Astrocyte (in vitro differentiated cells and primary cell): ENCODE measurements at regions not wholly inside any gene's neighbourhood (a gene's known extent, or its start where the extent isn't known, plus 50 kb on each side); places are given as distances from the start of the nearest gene placed in this dataset.

Source experiments
- DNase-seq: peaks from one replicate; pipeline ENCODE4 v3.0.0-alpha.2; 2010; ENCODE audit warnings: low read depth
- FAIRE-seq: peaks from 2 replicates; lab custom pipeline; 2011; peaks lifted over from hg19 to GRCh38; lab: Jason Lieb, UNC
- H2AFZ ChIP-seq: 2 replicates; pipeline ENCODE4 v1.6.0; 2012; ENCODE audit warnings: low read depth, low read length, inconsistent platforms
- H3K27ac ChIP-seq: 2 replicates; pipeline ENCODE4 v1.5.1; 2011; ENCODE audit warnings: low read depth, low read length, inconsistent platforms
- H3K27me3 ChIP-seq: 2 replicates; pipeline ENCODE4 v1.6.0; 2011; ENCODE audit warnings: low read length, inconsistent platforms; ENCODE audit not compliant: insufficient read depth
- H3K36me3 ChIP-seq: 2 replicates; pipeline ENCODE4 v1.5.1; 2011; ENCODE audit warnings: low read length, inconsistent platforms; ENCODE audit not compliant: insufficient read depth
- H3K4me1 ChIP-seq: 2 replicates; pipeline ENCODE4 v1.5.1; 2011; ENCODE audit warnings: low read length, inconsistent platforms; ENCODE audit not compliant: insufficient read depth
- H3K4me2 ChIP-seq: 2 replicates; pipeline ENCODE4 v1.6.0; 2012; ENCODE audit warnings: low read length, inconsistent platforms
- H3K4me3 ChIP-seq: 2 replicates; pipeline ENCODE4 v1.5.1; 2011; ENCODE audit warnings: low read depth, mild to moderate bottlenecking, low read length, inconsistent platforms; ENCODE audit not compliant: insufficient read depth
- H3K79me2 ChIP-seq: 2 replicates; pipeline ENCODE4 v1.6.0; 2012; ENCODE audit warnings: mild to moderate bottlenecking, low read length, inconsistent platforms; ENCODE audit not compliant: insufficient read depth
- H3K9ac ChIP-seq: 2 replicates; pipeline ENCODE4 v1.6.0; 2012; ENCODE audit warnings: mild to moderate bottlenecking, low read length, inconsistent platforms
- H3K9me3 ChIP-seq: 2 replicates; pipeline ENCODE4 v1.5.1; 2012; ENCODE audit warnings: low read depth, mild to moderate bottlenecking, low read length, inconsistent platforms; ENCODE audit not compliant: insufficient read depth
- H4K20me1 ChIP-seq: 2 replicates; pipeline ENCODE4 v1.6.0; 2012; ENCODE audit warnings: low read length, inconsistent platforms; ENCODE audit not compliant: insufficient read depth
- H3K27ac Mint-ChIP-seq: one replicate; pipeline ENCODE4 v1.8.0; 2021; ENCODE audit warnings: mild to moderate bottlenecking, mixed read lengths; ENCODE audit not compliant: unreplicated experiment
- H3K27me3 Mint-ChIP-seq: one replicate; pipeline ENCODE4 v1.8.0; 2021; ENCODE audit warnings: low read depth, mixed read lengths; ENCODE audit not compliant: unreplicated experiment
- H3K36me3 Mint-ChIP-seq: one replicate; pipeline ENCODE4 v1.8.0; 2021; ENCODE audit warnings: low read depth, mixed read lengths; ENCODE audit not compliant: unreplicated experiment
- H3K4me1 Mint-ChIP-seq: one replicate; pipeline ENCODE4 v1.8.0; 2021; ENCODE audit warnings: low read depth, mixed read lengths; ENCODE audit not compliant: unreplicated experiment
- H3K4me3 Mint-ChIP-seq: one replicate; pipeline ENCODE4 v1.8.0; 2021; ENCODE audit warnings: mild to moderate bottlenecking, moderate library complexity, mixed read lengths; ENCODE audit not compliant: unreplicated experiment
- H3K9me3 Mint-ChIP-seq: one replicate; pipeline ENCODE4 v1.8.0; 2021; ENCODE audit warnings: mild to moderate bottlenecking, mixed read lengths; ENCODE audit not compliant: unreplicated experiment
- CTCF ChIP-seq: IDR thresholded peaks from 2 replicates; pipeline ENCODE4 v1.5.1; 2011; ENCODE audit warnings: low read depth, mild to moderate bottlenecking, inconsistent platforms, low read length, moderate library complexity; ENCODE audit not compliant: insufficient read depth
- EZH2 ChIP-seq: IDR thresholded peaks from 2 replicates; pipeline ENCODE4 v1.6.1; 2012; ENCODE audit warnings: mild to moderate bottlenecking, low read length, inconsistent platforms; ENCODE audit not compliant: insufficient read depth

- H3K27me3 ChIP-seq = no peaks in the 10 kb centered on the region
- DNase-seq (no peak), FAIRE-seq (no peak)
- H3K4me1 ChIP-seq = no peaks in the 10 kb centered on the region
- H3K27me3 Mint-ChIP-seq = no peaks in the 10 kb centered on the region
- H3K4me3 Mint-ChIP-seq = no peak overlapping the region
- H3K36me3 Mint-ChIP-seq = no peaks in the 10 kb centered on the region
- H3K4me1 Mint-ChIP-seq = no peaks in the 10 kb centered on the region
- H3K9me3 ChIP-seq = no peaks in the 10 kb centered on the region
- no peak overlapping the region for H2AFZ ChIP-seq
- no peaks in the 10 kb centered on the region for H3K79me2 ChIP-seq
- no peak overlapping the region for H3K27ac Mint-ChIP-seq
- no peak overlapping the region for H3K9ac ChIP-seq
- no peak overlapping the region for H3K4me3 ChIP-seq
- TF ChIP-seq EZH2 = no peak
- TF ChIP-seq CTCF = no peak
- H3K4me2 ChIP-seq = no peak overlapping the region
- H4K20me1 ChIP-seq = no peaks in the 10 kb centered on the region
- peaks cover 4% of the 10 kb centered on the region for H3K9me3 Mint-ChIP-seq
- no peak overlapping the region for H3K27ac ChIP-seq
- H3K36me3 ChIP-seq = no peaks in the 10 kb centered on the region
Observed at GRCh38 chr7:13352677-13353076, 636.8 kb downstream of the ETV1 start.

- H3K9ac ChIP-seq = no peak overlapping the region
- DNase-seq = no peak
- Mint-ChIP-seq H3K4me1 (no peaks in the 10 kb centered on the region), H3K9me3 (no peaks in the 10 kb centered on the region), H3K27ac (no peak overlapping the region), H3K4me3 (no peak overlapping the region), H3K36me3 (no peaks in the 10 kb centered on the region), H3K27me3 (no peaks in the 10 kb centered on the region)
- no peak for FAIRE-seq
- TF ChIP-seq EZH2 = no peak
- no peak for TF ChIP-seq CTCF
- H2AFZ ChIP-seq = no peak overlapping the region
- H3K79me2 ChIP-seq = no peaks in the 10 kb centered on the region
- no peaks in the 10 kb centered on the region for H3K36me3 ChIP-seq
- H3K9me3 ChIP-seq = no peaks in the 10 kb centered on the region
- no peak overlapping the region for H3K4me2 ChIP-seq
- H4K20me1 ChIP-seq = no peaks in the 10 kb centered on the region
- H3K4me1 ChIP-seq = no peaks in the 10 kb centered on the region
- H3K27me3 ChIP-seq = no peaks in the 10 kb centered on the region
- H3K27ac ChIP-seq = no peak overlapping the region
- H3K4me3 ChIP-seq = no peak overlapping the region
Observed at GRCh38 chr7:13359656-13360055, 629.8 kb downstream of the ETV1 start.

- no peak for DNase-seq
- no peaks in the 10 kb centered on the region for H3K9me3 Mint-ChIP-seq
- no peaks in the 10 kb centered on the region for H3K4me1 ChIP-seq
- no peak overlapping the region for H3K27ac Mint-ChIP-seq
- no peaks in the 10 kb centered on the region for H3K4me1 Mint-ChIP-seq
- no peaks in the 10 kb centered on the region for H3K36me3 ChIP-seq
- H4K20me1 ChIP-seq = no peaks in the 10 kb centered on the region
- no peak overlapping the region for H3K4me2 ChIP-seq
- H3K27ac ChIP-seq = no peak overlapping the region
- FAIRE-seq = no peak
- TF ChIP-seq CTCF (no peak), EZH2 (no peak)
- no peaks in the 10 kb centered on the region for H3K79me2 ChIP-seq
- H3K9me3 ChIP-seq = no peaks in the 10 kb centered on the region
- H3K9ac ChIP-seq = no peak overlapping the region
- no peaks in the 10 kb centered on the region for H3K27me3 Mint-ChIP-seq
- no peaks in the 10 kb centered on the region for H3K27me3 ChIP-seq
- H3K36me3 Mint-ChIP-seq = no peaks in the 10 kb centered on the region
- H3K4me3 Mint-ChIP-seq = no peak overlapping the region
- no peak overlapping the region for H3K4me3 ChIP-seq
- no peak overlapping the region for H2AFZ ChIP-seq
Observed at GRCh38 chr7:13386741-13387140, 602.7 kb downstream of the ETV1 start.
